CD4-positive, alpha-beta T cell treated with Interferon alpha-2 for 1 hour (primary cell): ENCODE measurements at regions not wholly inside any gene's neighbourhood (a gene's known extent, or its start where the extent isn't known, plus 50 kb on each side); places are given as distances from the start of the nearest gene placed in this dataset.
"Not testable (repeated sequence)": the region's sequence is repeated elsewhere in the genome, so short reads cannot be mapped to it uniquely, and the experiment has no call there.

ENCODE experiments used
- DNase-seq, 2 donors: peaks; one replicate each; pipeline ENCODE4 v3.0.0-alpha.2; 2020 to 2022

DNA sequence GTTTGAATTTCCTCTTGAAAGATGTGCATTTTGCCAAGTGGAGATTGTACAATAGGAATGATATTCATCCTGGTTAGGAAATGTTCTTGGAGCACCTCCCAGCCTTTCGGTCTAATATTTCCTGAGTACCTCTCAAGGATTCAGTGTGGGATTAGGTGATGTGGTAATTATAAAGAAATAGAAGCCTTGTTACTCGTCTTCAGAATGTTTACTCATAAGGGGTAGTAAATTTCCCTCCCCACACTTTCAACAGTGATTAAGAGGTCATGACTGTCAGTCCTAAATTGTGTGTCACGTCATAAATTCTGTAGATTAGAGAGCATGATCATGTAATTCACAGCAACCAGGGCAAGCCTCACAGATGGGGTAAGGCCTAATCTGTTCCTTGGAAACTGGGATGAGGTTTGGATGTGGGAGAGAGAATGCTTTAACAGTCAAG, 633.1 kb upstream of the TBL1XR1 start:
- DNase-seq = no peak

DNA sequence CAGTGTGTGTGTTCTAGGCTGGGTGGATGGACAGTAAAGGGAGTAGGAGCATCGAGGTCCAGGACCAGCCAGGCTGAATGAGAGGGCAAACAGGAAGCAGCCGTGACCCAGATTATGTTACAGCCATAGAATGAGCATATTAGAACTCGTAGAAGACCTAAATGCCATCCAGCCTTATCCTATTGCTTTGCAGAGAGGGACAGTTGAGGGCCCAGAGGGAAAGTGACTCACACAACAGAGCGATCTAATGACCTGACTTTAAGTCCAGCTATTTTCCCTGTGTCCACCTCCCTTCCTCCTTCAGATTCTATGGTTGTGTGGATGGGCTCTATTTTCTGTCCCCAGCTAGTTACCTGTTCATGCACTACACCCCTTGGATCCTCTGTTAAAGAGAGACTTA, 634.1 kb upstream of the TBL1XR1 start:
- no peak for DNase-seq

DNA sequence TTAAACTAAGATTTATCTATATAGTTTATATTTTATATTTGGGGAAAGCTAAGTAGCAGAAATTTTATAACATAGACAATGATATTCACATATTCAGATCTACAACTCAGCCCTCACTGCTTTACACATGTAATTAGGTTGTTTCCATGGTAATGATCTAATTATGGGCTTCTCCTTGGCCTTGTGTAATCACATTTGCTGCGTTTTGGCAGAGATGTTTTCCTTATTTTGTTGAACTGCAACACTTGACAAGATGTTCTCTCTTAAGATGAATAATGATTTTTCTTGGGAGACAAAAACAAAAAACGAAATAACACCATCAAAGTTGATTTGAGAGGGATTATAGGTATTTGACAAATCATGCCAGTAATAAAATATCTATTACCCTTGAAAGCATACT, 635.6 kb upstream of the TBL1XR1 start:
- DNase-seq = no peak

DNA sequence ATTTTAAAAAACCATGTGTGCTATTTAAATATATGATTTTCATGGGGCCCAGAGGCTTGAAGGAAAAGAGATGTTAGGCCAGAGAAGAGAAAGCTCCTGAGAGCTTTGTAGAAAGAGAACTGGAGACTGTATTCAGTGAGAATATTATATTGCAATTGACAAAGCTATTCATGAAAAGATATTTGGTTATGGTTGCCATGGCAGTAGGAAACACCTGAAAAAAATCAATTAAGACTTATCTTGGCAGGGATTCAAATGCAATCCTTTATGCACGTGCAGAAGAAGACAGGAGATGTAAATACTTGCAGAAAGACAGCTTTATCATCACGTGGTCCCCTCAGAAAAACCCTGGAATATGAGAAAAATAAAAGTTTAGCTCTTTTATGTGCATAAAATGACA, 636.0 kb upstream of the TBL1XR1 start:
- DNase-seq = no peak

DNA sequence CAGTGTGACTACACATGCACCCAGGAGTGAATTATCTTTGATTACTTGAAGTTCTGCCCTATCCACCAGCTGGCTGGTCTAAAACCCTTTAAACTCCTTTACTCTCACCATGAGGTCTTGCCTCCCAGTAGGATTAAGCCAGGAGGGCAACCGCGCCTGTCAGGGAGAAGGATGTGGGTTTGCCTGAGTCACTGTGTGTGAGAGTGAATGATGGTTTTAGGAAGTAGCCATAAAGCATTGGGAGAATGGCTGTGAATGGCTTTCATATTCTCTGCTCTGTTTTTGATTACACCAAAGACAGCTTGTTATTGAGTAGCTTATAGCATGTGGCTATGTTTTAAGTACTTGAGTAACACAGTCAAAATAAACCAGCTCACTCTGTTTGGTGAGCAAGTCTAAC, 637.7 kb upstream of the TBL1XR1 start:
- no peak for DNase-seq

DNA sequence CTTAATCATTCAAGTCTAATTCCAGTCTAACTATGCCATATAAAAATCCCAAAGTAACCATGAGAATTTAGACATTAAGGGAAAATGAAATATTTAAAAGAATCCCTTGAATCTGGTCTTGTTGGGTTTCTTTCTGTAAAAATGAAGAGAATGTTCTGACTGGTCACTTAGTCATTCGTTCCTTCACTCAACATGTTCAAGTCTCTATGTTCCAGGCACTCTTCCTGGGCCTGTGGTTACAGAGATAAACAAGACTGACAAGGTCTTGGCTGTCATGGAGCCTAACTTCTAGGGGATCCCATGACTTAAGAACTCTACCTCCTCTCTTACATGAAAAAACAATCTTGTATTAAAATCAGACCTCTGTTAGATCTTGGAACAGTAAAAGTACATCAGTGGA, 638.6 kb upstream of the TBL1XR1 start:
- DNase-seq = no peak

DNA sequence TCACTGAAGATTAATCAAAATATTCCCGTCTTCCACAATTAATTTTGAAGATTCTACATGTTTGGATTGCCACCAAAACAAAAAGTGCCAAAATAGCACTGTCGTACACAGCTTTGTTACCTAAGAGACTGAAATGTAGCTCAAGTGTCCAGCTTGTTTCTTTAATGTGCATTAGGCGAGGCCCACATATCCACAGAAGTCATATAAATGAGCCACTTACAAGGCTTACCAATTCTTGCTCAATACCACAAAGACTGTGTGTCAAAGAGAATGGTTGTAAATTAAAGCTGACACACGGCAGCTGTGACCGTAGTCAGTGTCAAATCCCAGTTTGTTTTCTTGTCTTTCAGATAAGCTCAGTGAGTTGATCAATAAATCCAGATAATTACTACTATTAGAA, 639.4 kb upstream of the TBL1XR1 start:
- DNase-seq = no peak

DNA sequence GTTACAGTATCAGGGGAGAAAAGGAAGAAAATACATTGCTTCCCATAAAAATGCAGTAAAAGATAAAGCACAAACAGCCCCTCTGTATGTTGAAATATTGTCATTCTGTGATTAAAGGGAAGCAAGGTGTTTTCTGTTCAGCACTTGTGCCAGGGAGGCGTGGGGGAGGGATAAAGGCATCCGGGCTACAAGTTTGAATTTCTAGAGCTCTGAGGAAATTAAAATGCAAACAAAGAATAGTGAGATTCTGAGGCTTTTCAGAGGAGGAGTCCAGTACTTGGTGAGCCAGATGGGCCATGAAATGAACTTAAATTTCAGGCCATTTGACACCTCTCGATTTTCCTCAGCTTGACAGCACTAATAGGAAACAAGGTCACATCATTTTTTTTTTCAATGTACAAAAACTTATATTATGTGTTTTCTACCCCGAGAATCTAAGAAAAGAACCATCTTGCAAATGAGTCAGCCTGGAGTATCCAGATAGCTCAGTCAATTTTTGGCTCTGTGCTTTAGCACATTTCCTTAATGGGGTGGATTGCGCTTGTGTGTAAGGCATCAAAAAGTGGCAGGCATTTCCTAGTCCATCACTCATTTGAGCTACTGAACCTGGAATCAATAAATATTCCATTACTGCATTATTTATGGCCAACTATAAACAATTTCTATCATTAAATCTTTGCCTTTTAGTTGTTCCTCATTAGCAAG, 640.8 kb upstream of the TBL1XR1 start:
- no peak for DNase-seq

DNA sequence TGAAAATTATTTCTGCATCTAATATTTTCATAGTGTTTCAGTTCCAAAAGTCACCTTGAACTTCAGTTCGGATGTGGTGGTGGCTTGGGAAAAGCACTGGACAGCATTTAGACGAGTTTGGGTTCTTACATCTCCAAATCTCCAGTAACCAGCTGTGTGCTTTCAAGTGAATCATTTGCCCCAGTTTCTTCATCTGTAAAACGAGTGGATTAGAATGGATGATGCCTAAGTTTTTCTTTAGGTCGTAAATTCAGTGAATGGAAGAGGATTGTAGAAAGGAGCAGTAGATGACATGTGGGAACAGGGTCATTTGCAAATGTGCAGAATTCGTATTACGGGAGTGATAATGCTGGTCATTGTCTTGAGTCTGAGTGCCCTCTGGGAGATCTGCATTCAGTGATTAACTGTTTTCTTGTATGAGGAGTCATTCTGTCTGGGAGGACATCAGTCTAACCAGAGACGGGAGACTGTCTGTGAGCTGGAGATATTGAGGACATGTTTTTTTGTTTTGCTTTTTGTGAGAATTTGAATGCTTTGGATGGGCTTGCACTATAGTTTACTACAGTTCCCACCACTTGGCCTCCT, 641.6 kb upstream of the TBL1XR1 start:
- no peak for DNase-seq

DNA sequence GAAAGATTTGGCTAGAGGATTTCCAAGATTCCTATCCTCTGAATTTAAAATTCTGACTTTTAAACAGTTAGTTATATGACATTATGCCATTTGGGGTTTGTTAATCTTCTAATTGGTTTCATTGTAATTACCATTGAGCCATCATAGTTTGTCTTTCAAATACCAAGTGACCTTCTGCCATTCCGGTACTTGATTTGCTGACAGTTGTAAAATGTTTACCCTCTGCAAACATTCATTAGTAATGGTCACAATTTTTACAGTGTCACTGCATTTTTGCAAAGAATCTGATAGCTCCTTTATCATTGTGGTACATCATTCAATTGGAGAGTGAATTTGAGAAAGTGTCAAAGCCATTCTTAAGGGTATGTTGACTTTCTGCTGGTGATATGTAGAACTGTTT, 645.0 kb upstream of the TBL1XR1 start:
- no peak for DNase-seq

DNA sequence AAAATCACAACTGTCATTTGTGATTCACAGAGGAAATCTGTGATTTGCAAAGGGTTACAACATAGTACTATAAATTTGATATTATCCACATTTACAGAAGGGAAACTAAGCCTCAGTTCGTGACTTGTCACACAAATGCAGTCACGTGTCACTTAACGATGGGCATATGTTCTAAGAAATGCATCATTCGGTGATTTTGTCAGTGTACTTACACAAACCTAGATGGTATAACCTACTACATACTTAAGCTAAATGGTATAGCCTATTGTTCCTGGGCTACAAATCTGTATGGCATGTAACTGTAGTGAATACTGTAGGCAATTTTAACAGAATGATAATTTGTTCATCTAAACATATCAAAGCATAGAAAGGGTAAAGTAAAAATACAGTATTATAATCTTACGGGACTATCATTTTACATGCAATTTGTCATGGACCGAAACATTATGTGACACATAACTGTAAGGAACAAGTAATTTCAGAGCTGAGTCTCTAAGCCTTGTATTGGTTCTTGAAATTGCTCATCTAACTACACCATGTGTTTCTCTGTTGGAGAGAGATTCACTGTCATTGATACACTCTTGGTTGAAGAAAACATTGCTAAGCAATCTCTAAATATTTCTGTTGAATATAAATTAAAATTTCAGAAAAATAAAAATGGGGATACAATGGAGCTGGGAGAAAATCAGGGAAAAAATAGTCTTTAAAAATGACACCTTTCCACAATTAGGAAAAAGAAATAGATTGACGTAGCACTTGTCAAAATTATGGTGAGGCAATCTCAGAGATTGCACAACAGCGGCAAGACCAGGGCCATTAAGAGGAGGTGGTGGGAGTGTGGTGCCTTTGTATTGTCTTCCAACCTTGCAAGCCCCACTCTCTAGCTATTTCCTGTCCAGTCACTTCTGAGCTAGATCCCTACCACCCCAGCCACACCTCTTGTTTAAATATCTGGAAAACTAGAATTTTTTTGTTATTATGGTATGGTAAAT, 645.8 kb upstream of the TBL1XR1 start:
- DNase-seq = no peak

DNA sequence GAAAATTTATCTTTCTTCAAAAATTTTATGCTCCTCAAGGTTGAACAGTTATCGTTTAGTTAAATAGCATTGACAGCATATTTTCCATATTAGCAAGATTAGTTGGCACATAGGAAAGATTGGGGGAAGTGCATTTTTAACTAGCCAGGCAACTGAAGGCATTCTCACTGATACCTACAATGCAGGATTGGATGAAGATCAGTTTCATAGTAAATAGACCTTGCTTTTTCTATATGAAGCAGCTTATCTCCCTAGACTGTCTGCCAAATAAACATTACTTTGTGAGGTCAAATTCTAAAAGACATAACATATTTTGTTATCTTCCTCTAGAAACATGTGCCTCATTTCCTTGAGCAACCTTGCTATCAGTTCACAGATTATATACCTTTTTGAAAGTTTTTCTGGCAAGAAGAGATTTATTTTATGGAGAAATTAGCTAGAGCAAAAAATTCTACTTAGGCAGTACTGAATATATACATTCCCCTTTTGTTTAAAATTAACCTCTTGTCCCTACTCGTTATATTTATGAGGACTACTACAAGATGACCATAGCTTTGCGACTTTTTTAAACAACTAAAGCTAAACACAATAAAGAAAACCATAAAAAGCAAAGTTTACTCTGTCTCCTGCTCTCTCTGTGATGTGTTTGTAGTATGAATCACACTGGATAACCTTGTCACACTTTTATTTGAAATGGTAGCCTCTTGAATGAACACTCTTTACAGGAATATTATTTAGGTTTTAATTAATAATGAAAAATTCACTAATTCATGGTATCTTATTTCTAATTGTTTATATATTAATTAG, 654.9 kb upstream of the TBL1XR1 start:
- DNase-seq = no peak

DNA sequence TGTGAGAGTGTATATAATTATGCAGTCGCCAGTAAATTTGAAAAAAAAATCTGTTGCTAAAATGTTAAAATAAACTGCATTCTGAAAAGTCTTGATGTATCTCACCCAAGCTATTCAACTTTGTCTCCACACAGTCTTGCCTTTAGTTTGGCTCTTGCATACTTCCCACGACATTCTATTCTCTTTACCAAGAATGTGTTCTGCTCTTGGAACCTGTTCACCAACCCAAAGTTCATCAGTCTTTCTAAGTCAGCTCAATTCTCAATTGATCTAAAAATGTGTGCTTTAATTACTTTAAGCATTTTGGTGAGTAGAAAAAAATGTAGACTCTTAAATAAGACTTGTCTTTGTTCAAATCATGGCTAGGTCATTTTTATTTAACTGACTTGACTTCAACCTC, 657.7 kb upstream of the TBL1XR1 start:
- no peak for DNase-seq

DNA sequence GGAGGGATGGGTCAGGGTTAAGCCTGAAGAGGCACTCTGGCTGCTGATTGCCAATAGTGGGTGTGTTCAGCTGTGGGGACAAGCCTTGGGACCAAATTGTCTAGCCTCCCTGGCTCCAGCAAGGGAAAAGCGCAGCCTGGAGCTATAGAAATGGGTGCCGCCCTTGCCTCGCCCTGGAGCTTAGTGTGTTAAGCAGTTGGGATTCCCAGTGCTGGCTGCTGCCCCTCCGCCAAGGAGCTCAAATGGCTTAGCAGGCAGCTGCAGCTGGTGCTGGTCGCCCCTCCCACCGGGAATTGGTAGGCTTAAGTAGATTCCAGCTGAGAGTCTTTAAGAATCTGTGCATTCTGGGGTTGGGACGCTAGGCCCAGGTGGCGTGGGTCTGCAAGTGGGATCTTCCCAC, 662.9 kb upstream of the TBL1XR1 start:
- no peak for DNase-seq

DNA sequence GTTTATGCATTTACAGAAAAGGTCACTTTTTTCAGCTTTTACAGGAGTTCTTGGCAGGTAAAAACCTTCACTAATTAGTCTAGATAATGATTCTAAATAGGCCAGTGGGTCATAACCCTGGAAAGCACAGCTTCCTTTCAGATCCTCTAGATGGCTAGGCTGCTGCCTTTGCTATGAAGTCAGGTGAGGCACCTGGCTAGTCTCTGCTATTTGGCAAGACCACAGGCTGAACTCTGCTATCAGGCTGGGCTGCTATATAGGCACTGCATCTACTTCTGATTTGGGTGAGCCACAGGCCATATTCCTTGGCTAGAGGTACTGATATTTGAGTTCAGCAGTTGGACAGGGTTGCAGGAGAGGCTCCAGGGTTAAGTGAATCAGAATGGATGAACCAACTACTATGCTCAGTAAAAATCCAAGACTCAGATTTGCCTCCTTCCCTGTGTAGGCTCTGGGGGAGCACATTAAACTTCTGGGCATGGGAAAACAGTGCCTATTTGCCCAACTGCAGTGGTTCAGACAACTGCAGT, 665.7 kb upstream of the TBL1XR1 start:
- DNase-seq = no peak

DNA sequence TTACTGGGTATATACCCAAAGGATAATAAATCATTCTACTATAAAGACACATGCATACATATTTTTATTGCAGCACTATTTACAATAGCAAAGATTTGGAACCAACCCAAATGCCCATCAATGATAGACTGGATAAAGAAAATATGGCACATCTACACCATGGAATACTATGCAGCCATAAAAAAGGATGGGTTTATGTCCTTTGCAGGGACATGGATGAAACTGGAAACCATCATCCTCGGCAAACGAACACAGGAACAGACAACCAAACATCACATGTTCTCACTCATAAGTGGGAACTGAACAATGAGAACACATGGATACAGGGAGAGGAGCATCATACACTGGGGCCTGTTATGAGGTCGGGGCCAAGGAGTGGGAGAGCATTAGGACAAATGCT, 665.0 kb upstream of the KCNMB2 start:
- not testable (repeated sequence) for DNase-seq

DNA sequence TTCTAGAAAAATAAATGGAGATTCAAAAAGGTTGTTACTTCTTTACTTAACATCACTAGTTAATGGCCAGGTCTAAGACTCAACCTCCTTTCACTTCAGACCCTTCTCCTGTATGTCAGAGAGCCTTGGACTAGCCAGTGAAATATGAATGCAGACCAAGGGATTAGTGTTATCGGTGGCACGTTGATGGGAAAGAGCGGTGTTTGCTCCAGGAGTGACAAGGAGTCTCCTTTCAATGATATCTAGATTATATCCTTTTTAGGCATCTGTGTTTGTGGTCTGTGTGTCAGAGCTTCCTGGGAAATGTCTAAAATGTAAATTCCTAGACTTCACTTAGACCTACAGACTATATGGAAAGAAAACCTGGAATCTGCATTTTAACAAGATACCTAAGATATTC, 658.0 kb upstream of the KCNMB2 start:
- no peak for DNase-seq

DNA sequence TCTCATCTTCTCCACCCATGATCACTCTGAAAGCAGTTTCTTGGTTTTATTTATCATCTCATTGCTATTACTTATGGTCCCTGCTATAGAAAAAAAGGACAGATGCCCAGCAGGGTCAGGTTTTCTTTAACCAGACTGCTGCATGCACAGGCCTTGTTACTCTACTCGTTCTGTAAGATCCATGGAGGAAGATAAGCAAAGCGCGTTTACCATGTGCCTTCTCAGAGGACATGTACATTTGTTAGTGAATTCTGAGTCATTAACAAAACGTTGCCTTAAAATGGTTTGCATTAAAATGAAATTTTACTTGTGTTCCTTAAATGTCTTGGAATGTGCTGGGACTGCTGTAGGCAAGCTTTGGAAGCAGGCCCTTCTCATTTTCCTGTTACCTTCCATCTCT, 657.3 kb upstream of the KCNMB2 start:
- no peak for DNase-seq

DNA sequence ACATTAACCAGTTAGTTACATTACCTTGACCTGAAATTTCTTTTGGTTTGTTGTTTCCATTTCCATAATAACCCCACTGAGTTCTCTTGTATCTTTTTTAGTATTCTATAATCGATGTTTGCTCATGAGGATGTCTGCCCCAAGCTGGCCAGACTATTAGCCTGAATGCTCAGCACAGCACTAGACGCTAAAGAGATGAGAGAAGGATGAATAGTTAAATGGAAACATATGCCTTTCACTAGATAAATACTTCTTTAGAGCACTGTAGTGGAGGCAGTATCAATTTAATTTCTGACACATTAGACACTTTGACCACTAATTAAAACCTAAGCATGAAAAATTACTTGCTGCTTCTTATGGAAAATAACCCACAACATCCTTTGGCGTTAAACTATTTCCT, 654.9 kb upstream of the KCNMB2 start:
- DNase-seq = no peak

DNA sequence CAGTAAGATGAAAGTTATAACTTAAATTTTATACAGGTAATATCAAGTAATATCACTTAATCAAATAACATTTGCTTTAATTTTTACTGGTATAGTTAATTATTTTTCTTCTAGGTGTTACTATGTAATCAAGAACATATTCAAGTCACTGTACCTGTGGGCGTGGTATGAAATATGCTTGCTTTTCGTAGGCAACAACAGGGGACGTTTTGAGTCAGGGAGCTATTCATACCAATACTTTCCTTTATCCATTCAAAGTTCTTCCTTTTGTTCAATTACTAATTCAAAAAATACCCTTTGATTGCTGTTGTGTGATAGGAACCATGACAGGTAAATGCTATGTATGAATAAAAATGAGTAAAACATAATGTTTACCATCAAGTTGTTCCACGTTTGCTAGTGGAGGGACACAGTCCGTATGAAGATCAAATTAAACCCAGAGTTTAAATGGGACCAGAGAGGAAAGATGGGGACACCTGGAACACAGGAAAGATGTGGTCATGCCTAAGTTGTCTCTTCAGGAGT, 654.0 kb upstream of the KCNMB2 start:
- DNase-seq = no peak

DNA sequence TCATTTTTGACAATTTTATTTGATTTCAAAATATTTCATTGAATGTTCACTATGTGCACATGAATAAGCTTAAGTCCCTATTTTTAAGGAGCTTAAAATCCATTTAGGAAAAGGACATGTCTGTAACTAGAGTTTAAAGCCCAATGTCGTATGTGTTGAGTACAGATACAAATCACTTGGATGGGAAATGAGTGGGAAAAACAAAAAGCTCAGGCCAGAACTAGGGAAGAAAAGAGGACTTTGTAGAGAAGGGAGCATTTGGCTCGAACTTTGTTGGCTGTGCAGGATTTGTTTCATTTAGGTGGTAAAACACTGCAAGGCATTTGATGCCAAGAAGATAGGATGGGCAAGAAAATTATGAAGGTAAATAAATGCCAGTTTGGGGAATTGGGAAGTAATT, 653.1 kb upstream of the KCNMB2 start:
- DNase-seq = no peak

DNA sequence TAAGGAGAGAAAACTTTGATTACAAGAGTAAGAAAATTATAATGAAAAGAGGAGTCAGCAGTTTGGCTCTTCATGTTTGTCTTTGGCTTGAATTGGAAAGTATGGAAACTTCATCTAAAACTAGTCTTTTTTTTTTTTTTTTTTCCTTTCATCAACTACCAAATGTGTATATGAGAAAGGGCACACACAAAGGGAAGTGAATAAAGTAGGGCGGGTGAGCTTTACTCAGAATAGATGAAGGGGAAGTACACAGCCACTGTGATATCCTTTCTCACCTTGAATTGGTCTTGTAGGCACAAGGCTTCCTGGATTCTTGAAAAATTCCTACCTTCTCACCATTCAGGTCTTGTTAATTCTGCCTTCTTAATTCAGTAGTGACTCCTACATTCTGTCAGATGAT, 652.3 kb upstream of the KCNMB2 start:
- no peak for DNase-seq

DNA sequence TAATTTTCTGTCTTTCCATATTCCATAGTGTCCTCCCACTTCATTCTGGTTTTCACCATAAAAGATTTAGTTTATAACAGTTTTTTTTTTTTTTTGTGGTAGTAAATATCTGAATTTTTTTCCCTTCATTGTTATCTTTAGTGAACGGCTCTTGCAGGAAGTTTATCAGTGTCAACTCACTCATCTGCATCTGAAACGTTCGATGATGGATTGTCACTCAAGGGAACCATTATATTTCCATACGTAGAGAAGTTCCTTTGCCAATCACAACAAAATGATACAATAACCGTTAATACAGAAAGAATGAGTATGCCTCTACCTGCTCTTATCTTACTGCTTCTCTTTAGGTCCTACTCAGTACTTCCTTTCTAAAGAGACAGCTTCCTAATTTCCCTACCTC, 651.2 kb upstream of the KCNMB2 start:
- no peak for DNase-seq
